Lower leg skin (tissue), 4 donors: ENCODE measurements at regions not wholly inside any gene's neighbourhood (a gene's known extent, or its start where the extent isn't known, plus 50 kb on each side); places are given as distances from the start of the nearest gene placed in this dataset.

Source experiments
- DNase-seq, 2 donors: peaks; one replicate each; pipeline ENCODE4 v3.0.0-alpha.2; 2019; ENCODE audit warnings: low spot score in 2 of 2
- H3K4me3 ChIP-seq: fragments of 200-600 bp; sonication (generic); 2 replicates; pipeline ENCODE4 v1.5.1; 2017; ENCODE audit warnings: mild to moderate bottlenecking, low read depth; ENCODE audit not compliant: poor library complexity, severe bottlenecking
- POLR2A ChIP-seq, 2 donors: fragments of 450-650 bp; IDR thresholded peaks; one replicate each; pipeline ENCODE4 v1.6.1; 2016 to 2017; ENCODE audit warnings: antibody characterized with exemption in 2 of 2, mild to moderate bottlenecking in 1 of 2, moderate library complexity in 1 of 2
- WGBS, 2 donors: methylation state at CpG; one replicate each; pipeline ENCODE4 v1.1.5; 2018; 5-methylcytosine and 5-hydroxymethylcytosine counted together
- intact Hi-C: fragments of 100-400 bp; cut with DNase I; formaldehyde crosslinking; loops from one replicate; pipeline ENCODE4 v1.15.0; 2023; ENCODE audit warnings: low total_unique reads
- TF ChIP-seq, protein P1 (sequence below), 3 donors: fragments of 450-650 bp; IDR thresholded peaks; one replicate each; pipeline ENCODE4 v1.5.1; 2016; ENCODE audit warnings: antibody characterized with exemption in 3 of 3, mild to moderate bottlenecking in 3 of 3, moderate library complexity in 2 of 3

DNA sequence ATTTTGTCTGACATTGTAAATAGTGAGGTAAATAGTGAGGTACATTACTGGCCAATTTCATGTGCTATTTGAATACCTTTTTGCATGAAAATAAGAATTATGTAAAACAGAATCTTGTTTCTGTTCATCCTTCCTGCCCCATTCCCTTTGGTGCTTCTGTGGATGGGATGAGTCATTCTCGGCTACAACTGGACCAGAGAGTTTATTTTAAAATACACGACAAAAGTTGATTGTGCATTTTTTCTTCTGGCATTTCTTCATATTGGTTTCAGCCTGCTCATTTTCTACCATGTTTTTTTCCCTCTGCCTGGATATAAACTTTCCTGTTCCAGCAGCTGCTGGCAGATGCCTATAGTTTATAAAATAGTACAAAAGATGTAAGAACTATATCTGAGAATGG lies 107.5 kb downstream of the CYSLTR2 start:
- H3K4me3 ChIP-seq = no peak overlapping the region
- no peak for DNase-seq
- 74 to 83% methylated on average over 2 of the region's 2 CpGs for WGBS, 2 donors
- TF ChIP-seq POLR2A (IDR thresholded peaks at IDR 0.05) = no peak
- TF ChIP-seq, protein P1, sequence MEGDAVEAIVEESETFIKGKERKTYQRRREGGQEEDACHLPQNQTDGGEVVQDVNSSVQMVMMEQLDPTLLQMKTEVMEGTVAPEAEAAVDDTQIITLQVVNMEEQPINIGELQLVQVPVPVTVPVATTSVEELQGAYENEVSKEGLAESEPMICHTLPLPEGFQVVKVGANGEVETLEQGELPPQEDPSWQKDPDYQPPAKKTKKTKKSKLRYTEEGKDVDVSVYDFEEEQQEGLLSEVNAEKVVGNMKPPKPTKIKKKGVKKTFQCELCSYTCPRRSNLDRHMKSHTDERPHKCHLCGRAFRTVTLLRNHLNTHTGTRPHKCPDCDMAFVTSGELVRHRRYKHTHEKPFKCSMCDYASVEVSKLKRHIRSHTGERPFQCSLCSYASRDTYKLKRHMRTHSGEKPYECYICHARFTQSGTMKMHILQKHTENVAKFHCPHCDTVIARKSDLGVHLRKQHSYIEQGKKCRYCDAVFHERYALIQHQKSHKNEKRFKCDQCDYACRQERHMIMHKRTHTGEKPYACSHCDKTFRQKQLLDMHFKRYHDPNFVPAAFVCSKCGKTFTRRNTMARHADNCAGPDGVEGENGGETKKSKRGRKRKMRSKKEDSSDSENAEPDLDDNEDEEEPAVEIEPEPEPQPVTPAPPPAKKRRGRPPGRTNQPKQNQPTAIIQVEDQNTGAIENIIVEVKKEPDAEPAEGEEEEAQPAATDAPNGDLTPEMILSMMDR (IDR thresholded peaks at IDR 0.05) = no peak
- intact Hi-C loops = loop anchor here (10.0 kb wide), 1 partner anchor 166 kb away; no protein-coding TSS in a partner anchor

- TF ChIP-seq, protein P1 (IDR thresholded peaks at IDR 0.05) = peak in 2 of 3 donors; percentile 98 to 100
- no peak for TF ChIP-seq POLR2A (IDR thresholded peaks at IDR 0.05)
- WGBS, 2 donors = 28 to 34% methylated on average over 4 of the region's 4 CpGs
- intact Hi-C loops = loop anchor here (10.0 kb wide), 1 partner anchor 174 kb away; no protein-coding TSS in a partner anchor
- DNase-seq = peak; percentile 92 to 94
- H3K4me3 ChIP-seq = no peak overlapping the region
Measured at GRCh38 chr13:48769107-48769704, 115.5 kb downstream of the CYSLTR2 start.

- DNase-seq = no peak
- TF ChIP-seq, protein P1 (IDR thresholded peaks at IDR 0.05) = no peak
- TF ChIP-seq POLR2A (IDR thresholded peaks at IDR 0.05) = no peak
- no peak overlapping the region for H3K4me3 ChIP-seq
- WGBS, 2 donors = 97% methylated on average over 1 of the region's 1 CpG
- intact Hi-C loops = no loop called here
Measured at GRCh38 chr13:48770372-48770771, 116.6 kb downstream of the CYSLTR2 start.

DNA sequence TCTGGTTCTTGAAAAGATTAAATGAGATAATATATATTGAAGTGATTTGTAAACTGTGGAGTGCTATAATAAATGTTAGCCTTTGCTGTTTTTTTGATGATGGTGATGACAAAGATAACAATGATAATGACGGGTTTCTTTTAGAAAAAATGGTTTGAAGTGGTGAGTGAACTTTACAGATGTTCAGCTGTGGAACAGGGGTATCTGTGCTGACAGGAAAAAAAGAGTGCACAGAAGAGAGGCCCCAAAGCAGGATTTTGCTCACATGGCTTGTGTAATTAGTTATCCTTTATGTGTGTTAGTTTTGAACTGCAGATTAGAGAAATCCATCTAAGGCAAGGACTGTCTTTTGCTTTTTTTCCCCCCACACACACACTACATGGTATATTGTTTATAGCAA lies 119.2 kb downstream of the CYSLTR2 start:
- no peak overlapping the region for H3K4me3 ChIP-seq
- intact Hi-C loops = no loop called here
- TF ChIP-seq, protein P1 (IDR thresholded peaks at IDR 0.05) = no peak
- TF ChIP-seq POLR2A (IDR thresholded peaks at IDR 0.05) = no peak
- WGBS, 2 donors = 54 to 88% methylated on average over 1 of the region's 1 CpG
- DNase-seq = no peak

DNA sequence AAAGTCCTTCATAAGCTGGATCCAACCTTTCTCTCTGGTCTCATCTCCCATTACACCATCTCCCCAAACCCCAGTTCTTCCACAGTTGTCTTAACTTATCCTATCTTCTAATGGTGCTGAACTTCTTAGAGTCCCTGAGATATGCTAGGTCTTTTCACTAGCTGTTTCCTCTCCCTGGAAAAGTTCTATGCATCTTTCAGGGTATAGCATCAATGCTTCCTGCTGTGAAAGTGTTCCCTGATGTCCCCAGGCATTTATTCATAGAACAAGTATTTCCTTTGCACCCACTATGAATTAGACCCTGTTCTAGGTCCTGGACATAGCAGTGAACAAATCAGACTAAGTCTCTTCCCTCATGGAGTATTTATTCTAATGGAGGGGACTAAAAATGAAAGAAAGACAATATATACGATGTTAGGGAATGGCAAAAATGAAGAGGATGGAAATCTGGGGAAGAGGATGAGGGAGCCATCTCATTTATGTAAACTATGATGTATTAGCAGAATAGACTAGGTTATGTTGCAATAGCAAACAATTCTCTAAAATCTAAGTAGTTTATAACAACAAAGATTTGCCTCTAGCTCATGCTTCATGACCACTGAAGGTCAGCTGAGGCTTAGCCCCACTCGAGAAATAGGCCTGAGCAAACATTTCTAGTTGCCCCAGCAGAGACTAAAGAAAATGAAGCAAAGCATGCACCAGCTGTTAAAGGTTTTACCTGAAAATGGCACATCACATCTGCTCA lies 120.0 kb downstream of the CYSLTR2 start:
- H3K4me3 ChIP-seq = no peak overlapping the region
- TF ChIP-seq, protein P1 (IDR thresholded peaks at IDR 0.05) = no peak
- TF ChIP-seq POLR2A (IDR thresholded peaks at IDR 0.05) = no peak
- 80 to 86% methylated on average over 2 of the region's 2 CpGs for WGBS, 2 donors
- intact Hi-C loops = no loop called here
- no peak for DNase-seq
